ENCODE measurements at regions not wholly inside any gene's neighbourhood (a gene's known extent, or its start where the extent isn't known, plus 50 kb on each side); places are given as distances from the start of the nearest gene placed in this dataset.

GRCh38 chr16:73882033-73882432 lies 414.6 kb upstream of the PSMD7 start:
- DNase-seq, result no peak
- Mint-ChIP-seq H3K27me3 (peaks cover 3% of the 10 kb centered on the region), H3K27ac (no peak overlapping the region), H3K4me1 (no peaks in the 10 kb centered on the region), H3K36me3 (no peaks in the 10 kb centered on the region), H3K9me3 (no peaks in the 10 kb centered on the region), H3K4me3 (no peak overlapping the region)
- ATAC-seq (ENCODE audit: low read depth), result no peak
- POLR2A ChIA-PET, result no interaction called here

GRCh38 chr16:73879621-73880020 lies 417.0 kb upstream of the PSMD7 start:
- H3K27ac Mint-ChIP-seq, result no peak overlapping the region
- no peaks in the 10 kb centered on the region for H3K9me3 Mint-ChIP-seq
- no peaks in the 10 kb centered on the region for H3K4me1 Mint-ChIP-seq
- H3K4me3 Mint-ChIP-seq, result no peak overlapping the region
- ATAC-seq (ENCODE audit: low read depth) (no peak), DNase-seq (no peak)
- POLR2A ChIA-PET, result no interaction called here
- no peaks in the 10 kb centered on the region for H3K27me3 Mint-ChIP-seq
- H3K36me3 Mint-ChIP-seq, result no peaks in the 10 kb centered on the region

- H3K9me3 Mint-ChIP-seq, result no peaks in the 10 kb centered on the region
- ATAC-seq (ENCODE audit: low read depth) (no peak), DNase-seq (no peak)
- no peaks in the 10 kb centered on the region for H3K4me1 Mint-ChIP-seq
- peaks cover 2% of the 10 kb centered on the region for H3K27me3 Mint-ChIP-seq
- POLR2A ChIA-PET, result no interaction called here
- no peaks in the 10 kb centered on the region for H3K36me3 Mint-ChIP-seq
- H3K4me3 Mint-ChIP-seq, result no peak overlapping the region
- H3K27ac Mint-ChIP-seq, result no peak overlapping the region
Observed at GRCh38 chr16:73878611-73879010, 418.0 kb upstream of the PSMD7 start.

- ATAC-seq (ENCODE audit: low read depth), result no peak
- no peak overlapping the region for H3K4me3 Mint-ChIP-seq
- peaks cover 2% of the 10 kb centered on the region for H3K27me3 Mint-ChIP-seq
- no peaks in the 10 kb centered on the region for H3K36me3 Mint-ChIP-seq
- H3K9me3 Mint-ChIP-seq, result no peaks in the 10 kb centered on the region
- POLR2A ChIA-PET, result no interaction called here
- no peaks in the 10 kb centered on the region for H3K4me1 Mint-ChIP-seq
- no peak for DNase-seq
- no peak overlapping the region for H3K27ac Mint-ChIP-seq
Observed at GRCh38 chr16:73877150-73877549, 419.5 kb upstream of the PSMD7 start.

- Mint-ChIP-seq H3K27me3 (peaks cover 2% of the 10 kb centered on the region), H3K36me3 (no peaks in the 10 kb centered on the region)
- ATAC-seq (ENCODE audit: low read depth), result no peak
Observed at GRCh38 chr16:73875996-73876690, 420.5 kb upstream of the PSMD7 start.

GRCh38 chr16:73874324-73874723 lies 422.3 kb upstream of the PSMD7 start:
- no peaks in the 10 kb centered on the region for H3K9me3 Mint-ChIP-seq
- H3K4me1 Mint-ChIP-seq, result no peaks in the 10 kb centered on the region
- H3K4me3 Mint-ChIP-seq, result no peak overlapping the region
- ATAC-seq (ENCODE audit: low read depth), result no peak
- no peak for DNase-seq
- peaks cover 2% of the 10 kb centered on the region for H3K27me3 Mint-ChIP-seq
- no peaks in the 10 kb centered on the region for H3K36me3 Mint-ChIP-seq
- POLR2A ChIA-PET, result no interaction called here
- H3K27ac Mint-ChIP-seq, result no peak overlapping the region

More at GRCh38 chr16:73875996-73876690, 420.5 kb upstream of the PSMD7 start:
- Mint-ChIP-seq H3K27ac (no peak overlapping the region), H3K9me3 (no peaks in the 10 kb centered on the region), H3K4me3 (no peak overlapping the region), H3K4me1 (no peaks in the 10 kb centered on the region)
- POLR2A ChIA-PET, result no interaction called here
- no peak for DNase-seq

GRCh38 chr16:73873643-73874042 lies 423.0 kb upstream of the PSMD7 start:
- H3K27me3 Mint-ChIP-seq, result peaks cover 2% of the 10 kb centered on the region
- H3K9me3 Mint-ChIP-seq, result no peaks in the 10 kb centered on the region
- H3K4me1 Mint-ChIP-seq, result no peaks in the 10 kb centered on the region
- no peaks in the 10 kb centered on the region for H3K36me3 Mint-ChIP-seq
- no peak for ATAC-seq (ENCODE audit: low read depth)
- no peak overlapping the region for H3K4me3 Mint-ChIP-seq
- DNase-seq, result no peak
- POLR2A ChIA-PET, result no interaction called here
- H3K27ac Mint-ChIP-seq, result no peak overlapping the region

GRCh38 chr16:73872856-73873255 lies 423.8 kb upstream of the PSMD7 start:
- ATAC-seq (ENCODE audit: low read depth), result no peak
- no peak overlapping the region for H3K27ac Mint-ChIP-seq
- POLR2A ChIA-PET, result no interaction called here
- peaks cover 2% of the 10 kb centered on the region for H3K27me3 Mint-ChIP-seq
- DNase-seq, result no peak
- no peaks in the 10 kb centered on the region for H3K9me3 Mint-ChIP-seq
- H3K4me3 Mint-ChIP-seq, result no peak overlapping the region
- no peaks in the 10 kb centered on the region for H3K4me1 Mint-ChIP-seq
- no peaks in the 10 kb centered on the region for H3K36me3 Mint-ChIP-seq

- Mint-ChIP-seq H3K36me3 (no peaks in the 10 kb centered on the region), H3K27me3 (peaks cover 2% of the 10 kb centered on the region), H3K4me3 (no peak overlapping the region)
Observed at GRCh38 chr16:73871088-73871733, 425.4 kb upstream of the PSMD7 start.

GRCh38 chr16:73869126-73869525 lies 427.5 kb upstream of the PSMD7 start:
- Mint-ChIP-seq H3K27me3 (peaks cover 2% of the 10 kb centered on the region), H3K27ac (no peak overlapping the region), H3K4me3 (no peak overlapping the region), H3K9me3 (no peaks in the 10 kb centered on the region), H3K36me3 (no peaks in the 10 kb centered on the region), H3K4me1 (no peaks in the 10 kb centered on the region)
- POLR2A ChIA-PET, result no interaction called here
- DNase-seq (no peak), ATAC-seq (ENCODE audit: low read depth) (no peak)

More at GRCh38 chr16:73871088-73871733, 425.4 kb upstream of the PSMD7 start:
- ATAC-seq (ENCODE audit: low read depth) (no peak), DNase-seq (no peak)
- POLR2A ChIA-PET, result no interaction called here
- Mint-ChIP-seq H3K9me3 (no peaks in the 10 kb centered on the region), H3K4me1 (no peaks in the 10 kb centered on the region), H3K27ac (no peak overlapping the region)

- DNase-seq, result no peak
- Mint-ChIP-seq H3K4me3 (no peak overlapping the region), H3K36me3 (no peaks in the 10 kb centered on the region), H3K27me3 (no peaks in the 10 kb centered on the region), H3K27ac (no peak overlapping the region), H3K4me1 (no peaks in the 10 kb centered on the region), H3K9me3 (no peaks in the 10 kb centered on the region)
- ATAC-seq (ENCODE audit: low read depth), result no peak
- POLR2A ChIA-PET, result no interaction called here
Observed at GRCh38 chr16:73864868-73865267, 431.7 kb upstream of the PSMD7 start.

- no peak for DNase-seq
- H3K4me1 Mint-ChIP-seq, result no peaks in the 10 kb centered on the region
- POLR2A ChIA-PET, result no interaction called here
- no peaks in the 10 kb centered on the region for H3K36me3 Mint-ChIP-seq
- no peak overlapping the region for H3K4me3 Mint-ChIP-seq
- no peak for ATAC-seq (ENCODE audit: low read depth)
- no peaks in the 10 kb centered on the region for H3K27me3 Mint-ChIP-seq
- H3K9me3 Mint-ChIP-seq, result no peaks in the 10 kb centered on the region
- H3K27ac Mint-ChIP-seq, result no peak overlapping the region
Observed at GRCh38 chr16:73858326-73858725, 438.3 kb upstream of the PSMD7 start.

GRCh38 chr16:73853968-73854367 lies 442.6 kb upstream of the PSMD7 start:
- Mint-ChIP-seq H3K4me1 (no peaks in the 10 kb centered on the region), H3K9me3 (no peaks in the 10 kb centered on the region), H3K4me3 (no peak overlapping the region), H3K27ac (no peak overlapping the region), H3K27me3 (no peaks in the 10 kb centered on the region), H3K36me3 (no peaks in the 10 kb centered on the region)
- ATAC-seq (ENCODE audit: low read depth) (no peak), DNase-seq (no peak)
- POLR2A ChIA-PET, result no interaction called here

GRCh38 chr16:73852561-73852960 lies 444.1 kb upstream of the PSMD7 start:
- POLR2A ChIA-PET, result no interaction called here
- no peak for DNase-seq
- H3K9me3 Mint-ChIP-seq, result no peaks in the 10 kb centered on the region
- no peak overlapping the region for H3K4me3 Mint-ChIP-seq
- no peaks in the 10 kb centered on the region for H3K4me1 Mint-ChIP-seq
- no peaks in the 10 kb centered on the region for H3K27me3 Mint-ChIP-seq
- ATAC-seq (ENCODE audit: low read depth), result no peak
- H3K27ac Mint-ChIP-seq, result no peak overlapping the region
- H3K36me3 Mint-ChIP-seq, result no peaks in the 10 kb centered on the region

Data from activated naive CD8-positive, alpha-beta T cell treated with anti-CD3 and anti-CD28 coated beads, Interleukin-2, amount 10 ng/mL, durations not matched to agents 7 days and 5 days (primary cell).